ENCODE measurements at regions not wholly inside any gene's neighbourhood (a gene's known extent, or its start where the extent isn't known, plus 50 kb on each side); places are given as distances from the start of the nearest gene placed in this dataset.

DNA sequence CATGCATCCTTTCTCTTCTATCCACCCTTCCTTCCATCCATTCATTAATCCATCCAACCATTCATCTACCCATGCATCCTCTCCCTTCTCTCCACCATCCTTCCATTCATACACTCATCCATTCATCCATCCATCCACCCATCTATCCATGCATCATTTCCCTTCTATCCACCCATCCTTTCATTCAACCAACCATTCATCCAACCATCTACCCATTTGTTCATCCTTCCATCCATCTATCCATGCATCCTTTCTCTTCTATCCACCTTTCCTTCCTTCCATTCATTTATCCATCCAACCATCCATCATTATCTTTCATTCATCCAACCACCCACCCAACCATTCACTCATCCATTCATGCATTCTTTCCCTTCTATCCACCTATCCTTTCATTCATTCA is 188.4 kb downstream of the NPHP4 start:
- peaks cover 0 to 9% of the 10 kb centered on the region in 2 donors for H3K27me3 ChIP-seq
- no peaks in the 10 kb centered on the region for H3K4me1 ChIP-seq
- no peaks in the 10 kb centered on the region for H3K36me3 ChIP-seq
- no peak for DNase-seq (ENCODE audit: low spot score in 2 of 2)
- no peaks in the 10 kb centered on the region for H3K9me3 ChIP-seq
- no peak for TF ChIP-seq POLR2AphosphoS5 (IDR thresholded peaks at IDR 0.05)
- TF ChIP-seq CTCF (IDR thresholded peaks at IDR 0.05): no peak
- TF ChIP-seq POLR2A (IDR thresholded peaks at IDR 0.05): no peak
- intact Hi-C loops (cut with DNase I; ENCODE audit: low total_unique reads): no loop called here
- no peak overlapping the region for H3K27ac ChIP-seq
- no peak overlapping the region for H3K4me3 ChIP-seq

GRCh38 chr1:5802606-5803005 is 189.6 kb downstream of the NPHP4 start:
- no peak overlapping the region for H3K27ac ChIP-seq
- no peak overlapping the region for H3K4me3 ChIP-seq
- intact Hi-C loops (cut with DNase I; ENCODE audit: low total_unique reads): no loop called here
- no peak for TF ChIP-seq CTCF (IDR thresholded peaks at IDR 0.05)
- no peak for TF ChIP-seq POLR2A (IDR thresholded peaks at IDR 0.05)
- TF ChIP-seq POLR2AphosphoS5 (IDR thresholded peaks at IDR 0.05): no peak
- no peaks in the 10 kb centered on the region for H3K36me3 ChIP-seq
- no peaks in the 10 kb centered on the region for H3K9me3 ChIP-seq
- H3K27me3 ChIP-seq: peaks cover 0 to 15% of the 10 kb centered on the region in 2 donors
- no peak for DNase-seq (ENCODE audit: low spot score in 2 of 2)
- H3K4me1 ChIP-seq: no peaks in the 10 kb centered on the region

DNA sequence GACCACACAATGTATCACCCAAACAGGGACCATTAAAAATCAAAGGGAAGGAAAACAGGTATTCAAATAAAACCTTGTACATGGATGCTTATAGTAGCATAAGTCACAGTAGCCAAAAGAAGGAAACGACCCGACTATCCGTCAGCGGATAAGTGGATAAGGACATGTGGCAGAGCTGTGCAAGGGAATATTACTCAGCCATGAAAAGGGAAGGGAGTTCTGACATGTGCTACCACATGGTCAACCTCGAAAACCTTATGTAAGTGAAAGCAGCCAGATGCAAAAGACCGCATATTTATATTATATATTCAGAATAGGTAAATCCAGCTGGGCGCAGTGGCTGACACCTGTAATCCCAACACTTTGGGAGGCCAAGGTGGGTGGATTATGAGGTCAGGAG is 193.3 kb downstream of the NPHP4 start:
- Histone ChIP-seq H3K27me3 (peaks cover 0 to 15% of the 10 kb centered on the region in 2 donors), H3K36me3 (no peaks in the 10 kb centered on the region), H3K4me3 (no peak overlapping the region), H3K27ac (no peak overlapping the region), H3K9me3 (no peaks in the 10 kb centered on the region), H3K4me1 (no peaks in the 10 kb centered on the region)
- intact Hi-C loops (cut with DNase I; ENCODE audit: low total_unique reads): no loop called here
- TF ChIP-seq POLR2AphosphoS5 (IDR thresholded peaks at IDR 0.05): no peak
- no peak for TF ChIP-seq POLR2A (IDR thresholded peaks at IDR 0.05)
- no peak for TF ChIP-seq CTCF (IDR thresholded peaks at IDR 0.05)
- DNase-seq (ENCODE audit: low spot score in 2 of 2): no peak

DNA sequence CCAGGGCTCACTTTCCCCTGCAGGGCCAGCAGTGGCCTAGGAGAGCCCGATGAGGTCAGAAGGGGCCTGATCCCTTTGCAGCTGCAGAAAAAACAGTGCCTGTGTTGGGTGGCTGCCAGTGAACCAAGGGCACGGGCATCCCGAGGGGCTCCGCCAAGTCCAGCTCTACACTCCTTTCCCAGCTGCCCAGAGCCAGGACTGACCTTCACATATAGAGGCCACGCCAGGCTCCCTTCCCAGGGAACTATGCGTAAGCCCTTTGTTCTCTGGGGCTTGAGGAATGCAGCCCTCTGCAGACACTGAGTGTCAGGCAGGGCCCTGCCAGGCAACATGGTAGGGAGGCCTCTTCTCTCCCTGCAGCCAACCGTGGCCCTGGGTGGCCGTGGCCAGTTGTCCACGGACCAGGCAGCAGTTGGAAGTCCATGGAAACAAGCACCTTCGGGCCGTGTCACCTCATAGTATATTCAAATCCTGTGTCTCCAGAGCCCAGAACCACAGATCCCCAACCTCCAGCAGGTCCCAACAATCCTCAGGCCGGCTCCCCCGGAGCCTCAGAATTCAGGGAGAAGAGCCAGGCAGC is 194.0 kb downstream of the NPHP4 start:
- Histone ChIP-seq H3K4me3 (no peak overlapping the region), H3K27me3 (peaks cover 0 to 15% of the 10 kb centered on the region in 2 donors), H3K4me1 (no peaks in the 10 kb centered on the region), H3K9me3 (no peaks in the 10 kb centered on the region), H3K36me3 (no peaks in the 10 kb centered on the region), H3K27ac (no peak overlapping the region)
- intact Hi-C loops (cut with DNase I; ENCODE audit: low total_unique reads): no loop called here
- no peak for DNase-seq (ENCODE audit: low spot score in 2 of 2)
- TF ChIP-seq POLR2AphosphoS5 (IDR thresholded peaks at IDR 0.05): no peak
- TF ChIP-seq CTCF (IDR thresholded peaks at IDR 0.05): no peak
- no peak for TF ChIP-seq POLR2A (IDR thresholded peaks at IDR 0.05)

GRCh38 chr1:5796028-5796427 is 196.2 kb downstream of the NPHP4 start:
- TF ChIP-seq POLR2A (IDR thresholded peaks at IDR 0.05) (no peak), CTCF (IDR thresholded peaks at IDR 0.05) (no peak), POLR2AphosphoS5 (IDR thresholded peaks at IDR 0.05) (no peak)
- H3K27me3 ChIP-seq: peaks cover 0 to 24% of the 10 kb centered on the region in 2 donors
- H3K4me3 ChIP-seq: no peak overlapping the region

More at GRCh38 chr1:5796028-5796427, 196.2 kb downstream of the NPHP4 start:
- Histone ChIP-seq H3K36me3 (no peaks in the 10 kb centered on the region), H3K4me1 (no peaks in the 10 kb centered on the region), H3K27ac (no peak overlapping the region), H3K9me3 (no peaks in the 10 kb centered on the region)
- intact Hi-C loops (cut with DNase I; ENCODE audit: low total_unique reads): no loop called here
- no peak for DNase-seq (ENCODE audit: low spot score in 2 of 2)

All from breast epithelium (tissue), 4 donors.